HG03135 (cell line): ENCODE measurements at regions not wholly inside any gene's neighbourhood (a gene's known extent, or its start where the extent isn't known, plus 50 kb on each side); places are given as distances from the start of the nearest gene placed in this dataset.
A peak's percentile ranks its signal among the peaks of the same experiment; 100 is the strongest.

Source experiments
- ATAC-seq: cut with Tn5 transposase; IDR thresholded peaks from one replicate; pipeline ENCODE4 v1.9.1; 2021; ENCODE audit warnings: mild to moderate bottlenecking, moderate library complexity; ENCODE audit not compliant: unreplicated experiment

- ATAC-seq, result no peak
Measured at GRCh38 chr1:234976861-234977680, 151.6 kb downstream of the TOMM20 start.

GRCh38 chr1:234975941-234976860 is 152.4 kb downstream of the TOMM20 start:
- no peak for ATAC-seq

- no peak for ATAC-seq
Measured at GRCh38 chr1:234975122-234975940, 153.3 kb downstream of the TOMM20 start.

GRCh38 chr1:234973426-234974250 is 155.0 kb downstream of the TOMM20 start:
- ATAC-seq, result no peak

- ATAC-seq, result no peak
Measured at GRCh38 chr1:234972411-234973191, 156.0 kb downstream of the TOMM20 start.

GRCh38 chr1:234971586-234972297 is 156.9 kb downstream of the TOMM20 start:
- peak; percentile 31 for ATAC-seq

- peak; percentile 38 for ATAC-seq
Measured at GRCh38 chr1:234970731-234971476, 157.7 kb downstream of the TOMM20 start.

GRCh38 chr1:234970401-234970730 is 158.3 kb downstream of the TOMM20 start:
- no peak for ATAC-seq

- ATAC-seq, result no peak
Measured at GRCh38 chr1:234969581-234970400, 158.8 kb downstream of the TOMM20 start.

- no peak for ATAC-seq
Measured at GRCh38 chr1:234969011-234969441, 159.6 kb downstream of the TOMM20 start.

GRCh38 chr1:234968451-234968850 is 160.2 kb downstream of the TOMM20 start:
- no peak for ATAC-seq

GRCh38 chr1:234967121-234967520 is 161.5 kb downstream of the TOMM20 start:
- no peak for ATAC-seq

- no peak for ATAC-seq
Measured at GRCh38 chr1:234965111-234965510, 163.5 kb downstream of the TOMM20 start.

GRCh38 chr1:234963904-234964702 is 164.5 kb downstream of the TOMM20 start:
- no peak for ATAC-seq

- ATAC-seq, result peak; percentile 76
Measured at GRCh38 chr1:234963180-234963903, 165.3 kb downstream of the TOMM20 start.
